ENCODE measurements at regions not wholly inside any gene's neighbourhood (a gene's known extent, or its start where the extent isn't known, plus 50 kb on each side); places are given as distances from the start of the nearest gene placed in this dataset.

GRCh38 chr1:240672132-240672811 lies 60.3 kb upstream of the GREM2 start:
- TF ChIP-seq CTCF (conservative IDR thresholded peaks at IDR 0.05; ENCODE audit: low read depth, low read length): no peak
- no peak for DNase-seq (ENCODE audit: low read depth)
- no peak overlapping the region for H3K4me3 ChIP-seq (ENCODE audit: low read length)

GRCh38 chr1:240667351-240667750 lies 55.4 kb upstream of the GREM2 start:
- H3K4me3 ChIP-seq (ENCODE audit: low read length): no peak overlapping the region
- DNase-seq (ENCODE audit: low read depth): no peak
- no peak for TF ChIP-seq CTCF (conservative IDR thresholded peaks at IDR 0.05; ENCODE audit: low read depth, low read length)

DNA sequence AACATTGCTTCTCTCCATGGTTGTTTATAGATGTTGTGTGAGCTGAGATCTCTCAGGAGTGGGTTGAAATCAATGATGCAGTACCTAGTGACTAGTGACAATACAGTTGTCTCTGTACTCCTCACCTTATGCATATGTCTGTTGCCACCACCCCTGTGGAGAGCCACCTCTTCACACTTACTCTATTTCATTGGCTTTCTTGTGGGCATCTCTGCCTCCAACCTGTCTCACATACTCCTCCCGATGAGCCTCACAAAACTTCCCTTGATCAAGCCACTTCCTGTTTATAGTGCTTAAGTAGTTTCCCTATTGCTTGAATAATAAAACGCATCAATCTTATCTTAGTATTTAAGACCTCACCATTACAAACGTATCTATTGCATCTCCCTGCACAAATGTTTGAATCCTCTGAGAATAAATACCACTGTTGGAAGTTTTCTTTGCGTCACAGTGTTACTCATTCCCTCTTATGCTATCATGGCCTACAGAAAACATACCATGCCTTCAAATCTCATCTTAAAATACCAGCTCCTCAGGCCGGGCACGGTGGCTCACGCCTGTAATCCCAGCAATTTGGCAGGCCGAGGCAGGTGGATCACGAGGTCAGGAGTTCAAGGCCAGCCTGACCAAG lies 54.7 kb upstream of the GREM2 start:
- DNase-seq (ENCODE audit: low read depth): no peak
- TF ChIP-seq CTCF (conservative IDR thresholded peaks at IDR 0.05; ENCODE audit: low read depth, low read length): no peak
- no peak overlapping the region for H3K4me3 ChIP-seq (ENCODE audit: low read length)

- DNase-seq (ENCODE audit: low read depth): no peak
- no peak for TF ChIP-seq CTCF (conservative IDR thresholded peaks at IDR 0.05; ENCODE audit: low read depth, low read length)
- no peak overlapping the region for H3K4me3 ChIP-seq (ENCODE audit: low read length)
Measured at GRCh38 chr1:240663169-240663879, 51.4 kb upstream of the GREM2 start.

Measured in retinal pigment epithelial cell (primary cell).